ENCODE measurements at regions not wholly inside any gene's neighbourhood (a gene's known extent, or its start where the extent isn't known, plus 50 kb on each side); places are given as distances from the start of the nearest gene placed in this dataset.

GRCh38 chr3:72182206-72182605 lies 397.3 kb upstream of the PROK2 start:
- ChIA-PET POLR2A (ENCODE audit: low non-redundant PET) (no interaction called here), CTCF (no interaction called here)
- TF ChIP-seq CTCF (conservative IDR thresholded peaks at IDR 0.05; ENCODE audit: low read depth, low read length) (no peak), EZH2 (IDR thresholded peaks at IDR 0.05; ENCODE audit: borderline replicate concordance, low read depth, low read length, poor library complexity, severe bottlenecking) (no peak)
- Histone ChIP-seq H3K27me3 (replicated peaks; ENCODE audit: insufficient read depth, low read depth, low read length, poor library complexity) (no peaks in the 10 kb centered on the region), H3K4me3 (ENCODE audit: low read depth, low read length, poor library complexity, severe bottlenecking) (no peak overlapping the region), H3K27ac (ENCODE audit: low read depth, low read length, poor library complexity, severe bottlenecking) (no peak overlapping the region), H3K4me1 (ENCODE audit: insufficient read depth, low read length, poor library complexity, severe bottlenecking) (no peaks in the 10 kb centered on the region), H3K9me3 (ENCODE audit: low read depth, low read length, poor library complexity, severe bottlenecking) (no peaks in the 10 kb centered on the region), H3K36me3 (ENCODE audit: insufficient read depth, low read length, poor library complexity, severe bottlenecking) (no peaks in the 10 kb centered on the region)
- DNase-seq (ENCODE audit: low spot score) = no peak
- intact Hi-C loops (cut with micrococcal nuclease; ENCODE audit: unreplicated experiment) = no loop called here
- no TSS peak for BruUV-seq (replicated peaks)

- BruUV-seq (replicated peaks) = no TSS peak
- CTCF ChIA-PET = no interaction called here
- POLR2A ChIA-PET (ENCODE audit: low non-redundant PET) = no interaction called here
- TF ChIP-seq EZH2 (IDR thresholded peaks at IDR 0.05; ENCODE audit: borderline replicate concordance, low read depth, low read length, poor library complexity, severe bottlenecking) (no peak), CTCF (conservative IDR thresholded peaks at IDR 0.05; ENCODE audit: low read depth, low read length) (no peak)
- H3K4me3 ChIP-seq (ENCODE audit: low read depth, low read length, poor library complexity, severe bottlenecking) = no peak overlapping the region
- H3K27ac ChIP-seq (ENCODE audit: low read depth, low read length, poor library complexity, severe bottlenecking) = no peak overlapping the region
- H3K27me3 ChIP-seq (replicated peaks; ENCODE audit: insufficient read depth, low read depth, low read length, poor library complexity) = no peaks in the 10 kb centered on the region
- no peaks in the 10 kb centered on the region for H3K9me3 ChIP-seq (ENCODE audit: low read depth, low read length, poor library complexity, severe bottlenecking)
- intact Hi-C loops (cut with micrococcal nuclease; ENCODE audit: unreplicated experiment) = no loop called here
- no peak for DNase-seq (ENCODE audit: low spot score)
- H3K4me1 ChIP-seq (ENCODE audit: insufficient read depth, low read length, poor library complexity, severe bottlenecking) = no peaks in the 10 kb centered on the region
- H3K36me3 ChIP-seq (ENCODE audit: insufficient read depth, low read length, poor library complexity, severe bottlenecking) = no peaks in the 10 kb centered on the region
Measured at GRCh38 chr3:72181251-72181650, 396.3 kb upstream of the PROK2 start.

GRCh38 chr3:72180405-72180804 lies 395.5 kb upstream of the PROK2 start:
- Histone ChIP-seq H3K4me1 (ENCODE audit: insufficient read depth, low read length, poor library complexity, severe bottlenecking) (no peaks in the 10 kb centered on the region), H3K27ac (ENCODE audit: low read depth, low read length, poor library complexity, severe bottlenecking) (no peak overlapping the region), H3K27me3 (replicated peaks; ENCODE audit: insufficient read depth, low read depth, low read length, poor library complexity) (no peaks in the 10 kb centered on the region), H3K4me3 (ENCODE audit: low read depth, low read length, poor library complexity, severe bottlenecking) (no peak overlapping the region), H3K9me3 (ENCODE audit: low read depth, low read length, poor library complexity, severe bottlenecking) (no peaks in the 10 kb centered on the region), H3K36me3 (ENCODE audit: insufficient read depth, low read length, poor library complexity, severe bottlenecking) (no peaks in the 10 kb centered on the region)
- TF ChIP-seq CTCF (conservative IDR thresholded peaks at IDR 0.05; ENCODE audit: low read depth, low read length) (no peak), EZH2 (IDR thresholded peaks at IDR 0.05; ENCODE audit: borderline replicate concordance, low read depth, low read length, poor library complexity, severe bottlenecking) (no peak)
- intact Hi-C loops (cut with micrococcal nuclease; ENCODE audit: unreplicated experiment) = no loop called here
- DNase-seq (ENCODE audit: low spot score) = no peak
- POLR2A ChIA-PET (ENCODE audit: low non-redundant PET) = no interaction called here
- no TSS peak for BruUV-seq (replicated peaks)
- CTCF ChIA-PET = no interaction called here
